Skeletal muscle tissue (tissue), 3 donors: ENCODE measurements at regions not wholly inside any gene's neighbourhood (a gene's known extent, or its start where the extent isn't known, plus 50 kb on each side); places are given as distances from the start of the nearest gene placed in this dataset.

Experiments
- H3K27ac ChIP-seq: one replicate; pipeline ENCODE4 v1.7.0; 2013; ENCODE audit warnings: mild to moderate bottlenecking, low read depth, low read length, inconsistent platforms
- H3K27me3 ChIP-seq, 3 donors: one replicate each; pipeline ENCODE4 v1.7.0; 2013; ENCODE audit warnings: low read length in 3 of 3; ENCODE audit not compliant: control insufficient read depth in 3 of 3, insufficient read depth in 3 of 3
- H3K36me3 ChIP-seq, 3 donors: one replicate each; pipeline ENCODE4 v1.7.0; 2013; ENCODE audit warnings: low read length in 3 of 3; ENCODE audit not compliant: control insufficient read depth in 3 of 3, insufficient read depth in 3 of 3
- H3K4me1 ChIP-seq, 3 donors: one replicate each; pipeline ENCODE4 v1.7.0; 2013; ENCODE audit warnings: low read length in 3 of 3, mild to moderate bottlenecking in 3 of 3; ENCODE audit not compliant: control insufficient read depth in 3 of 3, insufficient read depth in 3 of 3
- H3K4me3 ChIP-seq, 3 donors: one replicate each; pipeline ENCODE4 v1.7.0; 2013; ENCODE audit warnings: low read length in 3 of 3
- H3K9ac ChIP-seq, 3 donors: one replicate each; pipeline ENCODE4 v1.7.0; 2013; ENCODE audit warnings: low read length in 3 of 3, mild to moderate bottlenecking in 3 of 3, moderate library complexity in 2 of 3, low read depth in 1 of 3
- H3K9me3 ChIP-seq, 3 donors: one replicate each; pipeline ENCODE4 v1.7.0; 2013; ENCODE audit warnings: low read length in 3 of 3; ENCODE audit not compliant: control insufficient read depth in 3 of 3
- donor health status: Osteomylitis.

GRCh38 chr4:52196606-52197130, 145.6 kb downstream of the SPATA18 start:
- Histone ChIP-seq H3K36me3 (no peaks in the 10 kb centered on the region), H3K9me3 (no peaks in the 10 kb centered on the region), H3K9ac (no peak overlapping the region), H3K27me3 (no peaks in the 10 kb centered on the region), H3K4me1 (no peaks in the 10 kb centered on the region), H3K27ac (no peak overlapping the region), H3K4me3 (no peak overlapping the region)

DNA sequence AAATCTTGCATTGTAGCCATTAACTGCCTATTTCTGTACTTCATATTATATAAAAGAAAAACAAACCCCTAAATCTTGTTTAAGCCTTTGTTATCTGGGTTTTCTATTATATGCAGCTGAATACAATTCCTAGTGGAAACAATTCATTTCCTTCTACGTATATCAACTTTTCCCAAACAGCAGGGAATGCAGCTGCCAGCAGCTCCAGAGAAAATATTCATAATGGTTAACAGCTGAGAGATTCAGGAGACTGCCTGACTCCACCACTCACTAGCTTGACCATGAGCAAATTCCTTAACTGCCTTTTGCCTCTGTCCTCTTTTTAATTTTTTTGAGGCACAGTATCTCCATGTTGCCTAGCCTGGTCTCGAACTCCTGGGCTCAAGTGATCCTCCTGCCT, 146.2 kb downstream of the SPATA18 start:
- Histone ChIP-seq H3K4me3 (no peak overlapping the region), H3K27ac (no peak overlapping the region), H3K9ac (no peak overlapping the region)

GRCh38 chr4:52198294-52198693, 147.2 kb downstream of the SPATA18 start:
- Histone ChIP-seq H3K27ac (no peak overlapping the region), H3K9ac (no peak overlapping the region), H3K4me3 (no peak overlapping the region), H3K36me3 (no peaks in the 10 kb centered on the region), H3K9me3 (no peaks in the 10 kb centered on the region), H3K27me3 (no peaks in the 10 kb centered on the region), H3K4me1 (no peaks in the 10 kb centered on the region)

More for the DNA sequence above, 146.2 kb downstream of the SPATA18 start:
- Histone ChIP-seq H3K4me1 (no peaks in the 10 kb centered on the region), H3K27me3 (no peaks in the 10 kb centered on the region), H3K9me3 (no peaks in the 10 kb centered on the region), H3K36me3 (no peaks in the 10 kb centered on the region)

- no peaks in the 10 kb centered on the region for H3K4me1 ChIP-seq
- H3K9me3 ChIP-seq = no peaks in the 10 kb centered on the region
Observed at GRCh38 chr4:52199574-52200338, 148.7 kb downstream of the SPATA18 start.

GRCh38 chr4:52200339-52200725, 149.2 kb downstream of the SPATA18 start:
- no peak overlapping the region for H3K9ac ChIP-seq
- H3K27ac ChIP-seq = no peak overlapping the region
- no peaks in the 10 kb centered on the region for H3K27me3 ChIP-seq
- no peaks in the 10 kb centered on the region for H3K36me3 ChIP-seq
- no peak overlapping the region for H3K4me3 ChIP-seq
- no peaks in the 10 kb centered on the region for H3K4me1 ChIP-seq
- no peaks in the 10 kb centered on the region for H3K9me3 ChIP-seq

More at GRCh38 chr4:52199574-52200338, 148.7 kb downstream of the SPATA18 start:
- Histone ChIP-seq H3K4me3 (no peak overlapping the region), H3K27me3 (no peaks in the 10 kb centered on the region), H3K9ac (no peak overlapping the region), H3K27ac (no peak overlapping the region), H3K36me3 (no peaks in the 10 kb centered on the region)

- no peaks in the 10 kb centered on the region for H3K4me1 ChIP-seq
- H3K9ac ChIP-seq = no peak overlapping the region
- H3K27ac ChIP-seq = no peak overlapping the region
- H3K36me3 ChIP-seq = no peaks in the 10 kb centered on the region
- H3K9me3 ChIP-seq = no peaks in the 10 kb centered on the region
- no peaks in the 10 kb centered on the region for H3K27me3 ChIP-seq
- no peak overlapping the region for H3K4me3 ChIP-seq
Observed at GRCh38 chr4:52201715-52202114, 150.6 kb downstream of the SPATA18 start.

GRCh38 chr4:52202251-52202779, 151.2 kb downstream of the SPATA18 start:
- Histone ChIP-seq H3K9ac (no peak overlapping the region), H3K36me3 (no peaks in the 10 kb centered on the region), H3K27ac (no peak overlapping the region), H3K4me1 (no peaks in the 10 kb centered on the region), H3K27me3 (no peaks in the 10 kb centered on the region), H3K9me3 (no peaks in the 10 kb centered on the region), H3K4me3 (no peak overlapping the region)

DNA sequence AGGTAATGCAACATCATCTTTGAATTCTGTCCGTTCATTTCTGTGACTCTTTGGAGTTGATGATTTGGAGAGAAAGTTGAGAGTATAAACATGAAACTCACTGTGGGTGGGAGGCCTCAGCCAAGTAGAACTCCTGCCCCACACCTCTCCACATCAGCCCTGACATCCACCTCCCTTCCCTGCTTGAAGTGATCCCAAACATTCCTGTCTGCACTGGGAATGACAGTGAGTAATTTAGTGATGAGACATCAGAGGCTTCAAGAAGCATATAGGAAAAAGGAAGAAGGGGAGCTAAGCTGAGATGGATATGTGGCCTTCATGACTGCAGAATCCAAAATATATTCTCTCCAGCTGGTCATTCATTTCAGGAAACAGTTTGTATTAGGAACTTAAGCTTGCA, 151.8 kb downstream of the SPATA18 start:
- H3K4me1 ChIP-seq = no peaks in the 10 kb centered on the region
- no peaks in the 10 kb centered on the region for H3K27me3 ChIP-seq
- no peak overlapping the region for H3K9ac ChIP-seq
- H3K9me3 ChIP-seq = no peaks in the 10 kb centered on the region
- H3K36me3 ChIP-seq = no peaks in the 10 kb centered on the region
- H3K27ac ChIP-seq = no peak overlapping the region
- no peak overlapping the region for H3K4me3 ChIP-seq

GRCh38 chr4:52203351-52203750, 152.2 kb downstream of the SPATA18 start:
- H3K36me3 ChIP-seq = no peaks in the 10 kb centered on the region
- H3K27me3 ChIP-seq = no peaks in the 10 kb centered on the region
- H3K4me1 ChIP-seq = no peaks in the 10 kb centered on the region
- H3K27ac ChIP-seq = no peak overlapping the region
- H3K9me3 ChIP-seq = no peaks in the 10 kb centered on the region
- no peak overlapping the region for H3K4me3 ChIP-seq
- no peak overlapping the region for H3K9ac ChIP-seq

DNA sequence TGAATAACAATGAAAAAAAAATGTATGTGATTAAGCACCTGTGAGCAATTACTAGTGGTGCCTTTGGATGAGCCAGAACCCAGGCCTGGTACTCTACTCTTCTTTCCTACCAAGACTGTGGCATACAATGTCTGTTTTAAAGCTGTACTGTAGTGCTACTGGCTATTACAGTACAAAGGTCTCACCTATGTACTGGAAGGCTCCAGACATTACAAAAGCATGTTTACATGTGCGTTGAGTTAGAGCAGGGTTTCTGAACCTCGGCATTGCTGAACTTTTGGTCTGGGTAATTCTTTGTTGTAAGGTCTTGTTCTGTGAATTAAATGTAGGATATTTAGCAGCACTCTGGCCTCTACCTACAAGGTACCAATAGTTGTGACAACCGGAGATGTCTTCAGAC, 153.8 kb downstream of the SPATA18 start:
- Histone ChIP-seq H3K9me3 (no peaks in the 10 kb centered on the region), H3K27me3 (no peaks in the 10 kb centered on the region), H3K4me3 (no peak overlapping the region), H3K9ac (no peak overlapping the region), H3K27ac (no peak overlapping the region), H3K4me1 (no peaks in the 10 kb centered on the region), H3K36me3 (no peaks in the 10 kb centered on the region)
